ENCODE measurements at regions not wholly inside any gene's neighbourhood (a gene's known extent, or its start where the extent isn't known, plus 50 kb on each side); places are given as distances from the start of the nearest gene placed in this dataset.

DNA sequence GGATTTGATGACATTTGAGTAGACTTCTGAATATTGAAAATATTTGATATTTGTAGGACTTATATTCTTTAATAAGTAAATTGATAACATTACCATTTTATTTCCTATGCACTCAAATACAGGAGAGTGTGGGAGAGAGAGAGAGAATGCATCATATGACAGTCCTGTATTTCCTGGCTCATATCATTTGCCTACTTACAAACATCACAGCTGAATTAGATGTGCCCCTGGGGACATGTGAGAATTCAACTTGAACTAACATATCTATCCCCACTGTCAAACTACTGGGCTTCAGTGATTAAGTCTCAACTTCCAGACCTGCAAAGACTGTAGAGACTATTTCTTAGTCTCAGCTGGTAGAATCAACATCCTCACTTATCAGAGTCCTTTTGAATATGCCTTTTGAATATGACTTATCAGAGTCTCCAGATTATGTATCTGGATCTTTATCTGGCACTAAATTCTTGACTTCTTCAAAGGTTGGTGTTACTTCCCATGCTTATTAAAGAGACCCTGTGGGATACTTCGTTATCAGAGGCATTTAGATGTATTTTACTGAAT lies 75.5 kb downstream of the PABPC4L start:
- no peak overlapping the region for H2BK12ac ChIP-seq (ENCODE audit: insufficient read length, low read depth, low read length)
- no peak overlapping the region for H3K14ac ChIP-seq (ENCODE audit: insufficient read depth, low read length)
- H3K9me3 Mint-ChIP-seq, result peaks cover 6 to 14% of the 10 kb centered on the region in 2 experiments; a peak in 3 of 5 replicates
- no peaks in the 10 kb centered on the region for H3K27me3 ChIP-seq (ENCODE audit: insufficient read depth, low read length)
- no peaks in the 10 kb centered on the region for H3K23me2 ChIP-seq (ENCODE audit: insufficient read length, low read depth, low read length, poor library complexity, severe bottlenecking)
- H2AFZ ChIP-seq (ENCODE audit: low read length), result no peak overlapping the region
- no peak overlapping the region for H4K8ac ChIP-seq (replicated peaks; ENCODE audit: insufficient read length, low read depth, low read length)
- H2BK20ac ChIP-seq (ENCODE audit: low read depth, low read length, poor library complexity, severe bottlenecking), result no peak overlapping the region
- no peak overlapping the region for H4K91ac ChIP-seq (ENCODE audit: insufficient read length, low read depth, low read length)
- H3K79me2 ChIP-seq (ENCODE audit: insufficient read depth, low read length), result no peaks in the 10 kb centered on the region
- no peak overlapping the region for H3K18ac ChIP-seq (ENCODE audit: insufficient read length, low read depth, low read length)
- H2AK5ac ChIP-seq (ENCODE audit: insufficient read length, low read length), result no peak overlapping the region
- TF ChIP-seq, protein P1, sequence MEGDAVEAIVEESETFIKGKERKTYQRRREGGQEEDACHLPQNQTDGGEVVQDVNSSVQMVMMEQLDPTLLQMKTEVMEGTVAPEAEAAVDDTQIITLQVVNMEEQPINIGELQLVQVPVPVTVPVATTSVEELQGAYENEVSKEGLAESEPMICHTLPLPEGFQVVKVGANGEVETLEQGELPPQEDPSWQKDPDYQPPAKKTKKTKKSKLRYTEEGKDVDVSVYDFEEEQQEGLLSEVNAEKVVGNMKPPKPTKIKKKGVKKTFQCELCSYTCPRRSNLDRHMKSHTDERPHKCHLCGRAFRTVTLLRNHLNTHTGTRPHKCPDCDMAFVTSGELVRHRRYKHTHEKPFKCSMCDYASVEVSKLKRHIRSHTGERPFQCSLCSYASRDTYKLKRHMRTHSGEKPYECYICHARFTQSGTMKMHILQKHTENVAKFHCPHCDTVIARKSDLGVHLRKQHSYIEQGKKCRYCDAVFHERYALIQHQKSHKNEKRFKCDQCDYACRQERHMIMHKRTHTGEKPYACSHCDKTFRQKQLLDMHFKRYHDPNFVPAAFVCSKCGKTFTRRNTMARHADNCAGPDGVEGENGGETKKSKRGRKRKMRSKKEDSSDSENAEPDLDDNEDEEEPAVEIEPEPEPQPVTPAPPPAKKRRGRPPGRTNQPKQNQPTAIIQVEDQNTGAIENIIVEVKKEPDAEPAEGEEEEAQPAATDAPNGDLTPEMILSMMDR (conservative IDR thresholded peaks at IDR 0.05), result no peak
- no peaks in the 10 kb centered on the region for H3K27me3 Mint-ChIP-seq (ENCODE audit: low read depth)
- H3K4ac ChIP-seq (ENCODE audit: low read depth, low read length), result no peak overlapping the region
- H3K4me1 ChIP-seq (ENCODE audit: insufficient read depth, low read length), result no peaks in the 10 kb centered on the region
- H3K36me3 Mint-ChIP-seq (ENCODE audit: insufficient read depth in 1 of 3, low read depth in 3 of 3), result peaks cover 0 to 22% (median 0%) of the 10 kb centered on the region in 3 experiments; a peak in 2 of 7 replicates
- peaks cover 6 to 9% of the 10 kb centered on the region in 2 experiments; a peak in 3 of 4 replicates for H3K4me1 Mint-ChIP-seq
- DNase-seq, result no peak
- no peak overlapping the region for H3K27ac Mint-ChIP-seq
- H4K5ac ChIP-seq (ENCODE audit: insufficient read length, low read depth, low read length), result no peak overlapping the region
- H3K79me1 ChIP-seq (ENCODE audit: insufficient read depth, low read depth, low read length, poor library complexity, severe bottlenecking), result no peaks in the 10 kb centered on the region
- H3K56ac ChIP-seq (ENCODE audit: insufficient read length, low read depth, low read length), result no peak overlapping the region
- H3K23ac ChIP-seq (ENCODE audit: insufficient read length, low read depth, low read length), result no peak overlapping the region
- H2BK15ac ChIP-seq (ENCODE audit: low read depth, low read length), result no peak overlapping the region
- no peak overlapping the region for H3K4me3 Mint-ChIP-seq
- no peak overlapping the region for H3K27ac ChIP-seq (ENCODE audit: insufficient read length, low read depth, low read length)
- H3T11ph ChIP-seq (ENCODE audit: low read length), result no peak overlapping the region
- no peak overlapping the region for H3K9ac ChIP-seq (ENCODE audit: extremely low read depth, insufficient read length, low read length)
- H4K20me1 ChIP-seq (ENCODE audit: control insufficient read depth, insufficient read depth, insufficient read length), result no peaks in the 10 kb centered on the region
- H3K4me2 ChIP-seq (ENCODE audit: insufficient read depth, insufficient read length, low read length), result no peak overlapping the region
- no peaks in the 10 kb centered on the region for H3K9me3 ChIP-seq (ENCODE audit: control insufficient read depth, low read depth, low read length)
- H2BK5ac ChIP-seq (ENCODE audit: insufficient read length, low read length), result no peak overlapping the region
- WGBS (ENCODE audit: extremely low coverage, insufficient read length, low lambda C conversion rate), result no CpG with 5 or more reads among the region's 1 CpG
- no peak overlapping the region for H2BK120ac ChIP-seq (ENCODE audit: low read depth, low read length, poor library complexity, severe bottlenecking)

All from H9 (cell line).